ENCODE measurements at regions not wholly inside any gene's neighbourhood (a gene's known extent, or its start where the extent isn't known, plus 50 kb on each side); places are given as distances from the start of the nearest gene placed in this dataset.

- peak; percentile 30 for DNase-seq (ENCODE audit: low read depth)
- TF ChIP-seq CTCF (IDR thresholded peaks at IDR 0.05; ENCODE audit: insufficient read depth, low read length) = peak; percentile 36
- no peak overlapping the region for H3K4me3 ChIP-seq (ENCODE audit: low read depth, low read length)
Observed at GRCh38 chr6:6057442-6058053, 50.8 kb upstream of the NRN1 start.
